HEK293T (cell line): ENCODE measurements at regions not wholly inside any gene's neighbourhood (a gene's known extent, or its start where the extent isn't known, plus 50 kb on each side); places are given as distances from the start of the nearest gene placed in this dataset.
A peak's percentile ranks its signal among the peaks of the same experiment; 100 is the strongest.

Experiments used
- CTCF ChIA-PET: fragments of 350-600 bp; formaldehyde crosslinking; extraction: SDS; loops from one replicate; lab custom pipeline; 2021; ENCODE audit warnings: antibody characterized with exemption, inconsistent platforms; lab: Yijun Ruan, JAX
- POLR2A ChIA-PET: fragments of 350-600 bp; formaldehyde crosslinking; extraction: SDS; loops from one replicate; lab custom pipeline; 2020; ENCODE audit warnings: antibody characterized with exemption, inconsistent platforms; lab: Yijun Ruan, JAX
- DNase-seq: peaks from one replicate; pipeline ENCODE4 v3.0.0; 2012; ENCODE audit warnings: mixed read lengths; ENCODE audit errors: extremely low spot score
- ARNT ChIP-seq: fragments of 450-650 bp; IDR thresholded peaks from 2 replicates; pipeline ENCODE4 v1.6.1; 2017; ENCODE audit warnings: mild to moderate bottlenecking
- BHLHE40 ChIP-seq: fragments of 450-650 bp; IDR thresholded peaks from 2 replicates; pipeline ENCODE4 v1.6.1; 2016; ENCODE audit warnings: mild to moderate bottlenecking, moderate library complexity, borderline replicate concordance
- CTBP1 ChIP-seq: fragments of 450-650 bp; IDR thresholded peaks from 2 replicates; pipeline ENCODE4 v1.6.1; 2016; ENCODE audit warnings: borderline replicate concordance
- ELF4 ChIP-seq: fragments of 450-650 bp; IDR thresholded peaks from 2 replicates; pipeline ENCODE4 v1.6.1; 2017; ENCODE audit warnings: antibody characterized with exemption
- FOXA1 ChIP-seq: fragments of 450-650 bp; IDR thresholded peaks from 2 replicates; pipeline ENCODE4 v1.6.1; 2016; ENCODE audit warnings: mild to moderate bottlenecking
- FOXK2 ChIP-seq: fragments of 450-650 bp; IDR thresholded peaks from 2 replicates; pipeline ENCODE4 v1.6.1; 2016; ENCODE audit warnings: mild to moderate bottlenecking
- FOXM1 ChIP-seq: fragments of 450-650 bp; IDR thresholded peaks from 2 replicates; pipeline ENCODE4 v1.6.1; 2017; ENCODE audit warnings: mild to moderate bottlenecking, borderline replicate concordance
- HDGF ChIP-seq: fragments of 450-650 bp; IDR thresholded peaks from 2 replicates; pipeline ENCODE4 v1.6.1; 2017; ENCODE audit warnings: antibody characterized with exemption, borderline replicate concordance
- L3MBTL2 ChIP-seq: fragments of 450-650 bp; conservative IDR thresholded peaks from 2 replicates; pipeline ENCODE4 v1.6.1; 2016; ENCODE audit warnings: mild to moderate bottlenecking
- LEF1 ChIP-seq: fragments of 450-650 bp; IDR thresholded peaks from 2 replicates; pipeline ENCODE4 v1.6.1; 2017; ENCODE audit warnings: mild to moderate bottlenecking, borderline replicate concordance
- NFRKB ChIP-seq: fragments of 450-650 bp; IDR thresholded peaks from 2 replicates; pipeline ENCODE4 v1.6.1; 2016; ENCODE audit warnings: mild to moderate bottlenecking, moderate library complexity
- PKNOX1 ChIP-seq: fragments of 450-650 bp; IDR thresholded peaks from 2 replicates; pipeline ENCODE4 v1.6.1; 2016
- SP1 ChIP-seq: fragments of 450-650 bp; IDR thresholded peaks from 2 replicates; pipeline ENCODE4 v1.6.1; 2017
- SUZ12 ChIP-seq: fragments of 450-650 bp; IDR thresholded peaks from 2 replicates; pipeline ENCODE4 v1.6.1; 2016; ENCODE audit warnings: mild to moderate bottlenecking
- TARDBP ChIP-seq: fragments of 450-650 bp; IDR thresholded peaks from 2 replicates; pipeline ENCODE4 v1.6.1; 2016
- ZNF384 ChIP-seq: fragments of 450-650 bp; IDR thresholded peaks from 2 replicates; pipeline ENCODE4 v1.6.1; 2016

GRCh38 chr20:20824924-20825584 is 112.6 kb upstream of the RALGAPA2 start:
- CTCF ChIA-PET: interaction anchor here (0.5 to 1.9 kb wide), 13 partner anchors 11 to 1165 kb away, joined by 3 to 6 read pairs (median 3); no protein-coding TSS in a partner anchor
- POLR2A ChIA-PET: interaction anchor here (2.0 kb wide), 1 partner anchor 112 kb away, joined by 8 read pairs; the partner anchor contains the start of gene RALGAPA2
- TF ChIP-seq SUZ12: no peak
- TF ChIP-seq FOXK2: no peak
- no peak for TF ChIP-seq PKNOX1
- no peak for TF ChIP-seq ARNT
- TF ChIP-seq TARDBP: no peak
- no peak for TF ChIP-seq ZNF384
- TF ChIP-seq LEF1: no peak
- no peak for TF ChIP-seq NFRKB
- no peak for TF ChIP-seq FOXA1
- no peak for TF ChIP-seq CTBP1
- DNase-seq: peak; percentile 76

- no peak for DNase-seq
- POLR2A ChIA-PET: no interaction called here
- CTCF ChIA-PET: interaction anchor here (0.6 to 1.4 kb wide), 2 partner anchors 158 to 359 kb away, joined by 3 to 7 read pairs; no protein-coding TSS in a partner anchor
- TF ChIP-seq SP1 (no peak), CTBP1 (no peak), ARNT (no peak), FOXK2 (no peak), ELF4 (no peak), FOXM1 (no peak), PKNOX1 (no peak), L3MBTL2 (no peak), LEF1 (no peak), ZNF384 (no peak), BHLHE40 (no peak), TARDBP (no peak), NFRKB (no peak), HDGF (no peak), SUZ12 (no peak), FOXA1 (no peak)
These were observed 111.0 kb upstream of the RALGAPA2 start for GRCh38 chr20:20823476-20823881.

GRCh38 chr20:20821484-20822260 is 109.2 kb upstream of the RALGAPA2 start:
- DNase-seq: no peak
- TF ChIP-seq TARDBP (no peak), BHLHE40 (no peak), LEF1 (no peak), ZNF384 (no peak), FOXM1 (no peak), SUZ12 (no peak), ELF4 (no peak), CTBP1 (no peak), HDGF (no peak), ARNT (no peak), NFRKB (no peak), FOXA1 (no peak), FOXK2 (no peak), PKNOX1 (no peak), SP1 (no peak)
- CTCF ChIA-PET: interaction anchor here (0.6 kb wide), 1 partner anchor 753 kb away, joined by 5 read pairs; no protein-coding TSS in a partner anchor
- POLR2A ChIA-PET: no interaction called here

- no peak for TF ChIP-seq FOXA1
- no peak for DNase-seq
- CTCF ChIA-PET: interaction anchor here (0.6 kb wide), 3 partner anchors 108 to 754 kb away, joined by 3 to 5 read pairs (median 3); partner anchors contain the start of gene RALGAPA2
- POLR2A ChIA-PET: no interaction called here
These were observed 108.5 kb upstream of the RALGAPA2 start for GRCh38 chr20:20820785-20821483.

- POLR2A ChIA-PET: no interaction called here
- DNase-seq: peak; percentile 59
- CTCF ChIA-PET: interaction anchor here (0.6 kb wide), 2 partner anchors 108 to 149 kb away, joined by 3 read pairs; partner anchors contain the start of gene RALGAPA2
These were observed 107.7 kb upstream of the RALGAPA2 start for GRCh38 chr20:20820104-20820503.

More at GRCh38 chr20:20820104-20820503, 107.7 kb upstream of the RALGAPA2 start:
- TF ChIP-seq PKNOX1 (no peak), ZNF384 (no peak), ARNT (no peak), FOXA1 (no peak), TARDBP (no peak), ELF4 (no peak), FOXM1 (no peak), CTBP1 (no peak), FOXK2 (no peak), SP1 (no peak), SUZ12 (no peak), NFRKB (no peak), HDGF (no peak), BHLHE40 (no peak), L3MBTL2 (no peak), LEF1 (no peak)
